ENCODE measurements at regions not wholly inside any gene's neighbourhood (a gene's known extent, or its start where the extent isn't known, plus 50 kb on each side); places are given as distances from the start of the nearest gene placed in this dataset.

- intact Hi-C loops (cut with DNase I) = no loop called here
- no peak for DNase-seq
- Histone ChIP-seq H3K4me1 (ENCODE audit: control insufficient read depth in 2 of 3, insufficient read depth in 2 of 3, low read depth in 1 of 3, low read length in 3 of 3) (no peaks in the 10 kb centered on the region), H3K4me3 (ENCODE audit: low read length in 3 of 3) (no peak overlapping the region), H3K9ac (ENCODE audit: low read length in 3 of 3) (no peak overlapping the region), H3K27me3 (ENCODE audit: control insufficient read depth, insufficient read depth, low read length) (no peaks in the 10 kb centered on the region), H3K36me3 (ENCODE audit: control insufficient read depth in 2 of 3, insufficient read depth in 3 of 3, low read length in 3 of 3) (no peaks in the 10 kb centered on the region), H3K27ac (ENCODE audit: low read depth in 2 of 2, low read length in 2 of 2) (no peak overlapping the region), H3K9me3 (ENCODE audit: control insufficient read depth in 2 of 3, insufficient read depth in 1 of 3, low read length in 3 of 3) (no peaks in the 10 kb centered on the region)
- no peak for FAIRE-seq
- no peak for TF ChIP-seq CTCF (IDR thresholded peaks at IDR 0.05; ENCODE audit: borderline replicate concordance, extremely low read depth, insufficient read depth)
Measured at GRCh38 chr2:144996225-144996795, 476.4 kb upstream of the ZEB2 start.

GRCh38 chr2:144995482-144995881, 475.6 kb upstream of the ZEB2 start:
- Histone ChIP-seq H3K9me3 (ENCODE audit: control insufficient read depth in 2 of 3, insufficient read depth in 1 of 3, low read length in 3 of 3) (no peaks in the 10 kb centered on the region), H3K27me3 (ENCODE audit: control insufficient read depth, insufficient read depth, low read length) (no peaks in the 10 kb centered on the region), H3K4me3 (ENCODE audit: low read length in 3 of 3) (no peak overlapping the region), H3K9ac (ENCODE audit: low read length in 3 of 3) (no peak overlapping the region), H3K27ac (ENCODE audit: low read depth in 2 of 2, low read length in 2 of 2) (no peak overlapping the region), H3K4me1 (ENCODE audit: control insufficient read depth in 2 of 3, insufficient read depth in 2 of 3, low read depth in 1 of 3, low read length in 3 of 3) (no peaks in the 10 kb centered on the region), H3K36me3 (ENCODE audit: control insufficient read depth in 2 of 3, insufficient read depth in 3 of 3, low read length in 3 of 3) (no peaks in the 10 kb centered on the region)
- intact Hi-C loops (cut with DNase I) = no loop called here
- DNase-seq = no peak
- no peak for TF ChIP-seq CTCF (IDR thresholded peaks at IDR 0.05; ENCODE audit: borderline replicate concordance, extremely low read depth, insufficient read depth)
- FAIRE-seq = no peak

- DNase-seq (no peak), FAIRE-seq (no peak)
- intact Hi-C loops (cut with DNase I) = no loop called here
- Histone ChIP-seq H3K27me3 (ENCODE audit: control insufficient read depth, insufficient read depth, low read length) (no peaks in the 10 kb centered on the region), H3K4me3 (ENCODE audit: low read length in 3 of 3) (no peak overlapping the region), H3K4me1 (ENCODE audit: control insufficient read depth in 2 of 3, insufficient read depth in 2 of 3, low read depth in 1 of 3, low read length in 3 of 3) (no peaks in the 10 kb centered on the region), H3K9me3 (ENCODE audit: control insufficient read depth in 2 of 3, insufficient read depth in 1 of 3, low read length in 3 of 3) (no peaks in the 10 kb centered on the region), H3K27ac (ENCODE audit: low read depth in 2 of 2, low read length in 2 of 2) (no peak overlapping the region), H3K9ac (ENCODE audit: low read length in 3 of 3) (no peak overlapping the region), H3K36me3 (ENCODE audit: control insufficient read depth in 2 of 3, insufficient read depth in 3 of 3, low read length in 3 of 3) (no peaks in the 10 kb centered on the region)
- TF ChIP-seq CTCF (IDR thresholded peaks at IDR 0.05; ENCODE audit: borderline replicate concordance, extremely low read depth, insufficient read depth) = no peak
Measured at GRCh38 chr2:144990661-144991060, 470.7 kb upstream of the ZEB2 start.

Data from kidney (tissue), 13 donors.